Omental fat pad (tissue), 3 donors: ENCODE measurements at regions not wholly inside any gene's neighbourhood (a gene's known extent, or its start where the extent isn't known, plus 50 kb on each side); places are given as distances from the start of the nearest gene placed in this dataset.

ENCODE experiments used
- ATAC-seq: fragments of 150-250 bp; one replicate; pipeline ENCODE4 v1.9.1; 2016; ENCODE audit warnings: mild to moderate bottlenecking, moderate library complexity; ENCODE audit not compliant: low FRiP score
- DNase-seq: peaks from one replicate; pipeline ENCODE4 v3.0.0-alpha.2; 2019; ENCODE audit warnings: low spot score
- TF ChIP-seq, protein P1 (sequence below), 3 donors: fragments of 450-650 bp; IDR thresholded peaks; one replicate each; pipeline ENCODE4 v1.5.1; 2016 to 2017; ENCODE audit warnings: antibody characterized with exemption in 3 of 3, mild to moderate bottlenecking in 3 of 3, moderate library complexity in 2 of 3

DNA sequence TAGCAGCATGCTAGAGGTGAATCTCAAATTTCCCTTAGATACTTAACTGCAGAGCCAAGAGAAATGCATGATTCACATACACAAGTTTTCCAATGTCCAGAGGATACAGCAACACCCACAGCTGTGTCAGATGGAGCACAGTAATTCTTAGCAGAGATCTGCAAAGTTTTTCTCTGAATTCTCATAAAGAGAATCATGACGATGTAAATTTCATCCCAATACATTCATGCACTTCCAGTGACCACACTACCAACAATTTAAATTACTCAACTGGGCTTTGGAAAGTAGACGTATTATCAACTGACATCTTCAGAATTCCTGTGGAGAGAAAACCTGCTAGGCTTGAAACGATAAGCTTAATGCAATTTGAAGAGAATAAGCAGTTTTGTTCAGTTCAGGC, 378.8 kb upstream of the TLE4 start:
- TF ChIP-seq, protein P1, sequence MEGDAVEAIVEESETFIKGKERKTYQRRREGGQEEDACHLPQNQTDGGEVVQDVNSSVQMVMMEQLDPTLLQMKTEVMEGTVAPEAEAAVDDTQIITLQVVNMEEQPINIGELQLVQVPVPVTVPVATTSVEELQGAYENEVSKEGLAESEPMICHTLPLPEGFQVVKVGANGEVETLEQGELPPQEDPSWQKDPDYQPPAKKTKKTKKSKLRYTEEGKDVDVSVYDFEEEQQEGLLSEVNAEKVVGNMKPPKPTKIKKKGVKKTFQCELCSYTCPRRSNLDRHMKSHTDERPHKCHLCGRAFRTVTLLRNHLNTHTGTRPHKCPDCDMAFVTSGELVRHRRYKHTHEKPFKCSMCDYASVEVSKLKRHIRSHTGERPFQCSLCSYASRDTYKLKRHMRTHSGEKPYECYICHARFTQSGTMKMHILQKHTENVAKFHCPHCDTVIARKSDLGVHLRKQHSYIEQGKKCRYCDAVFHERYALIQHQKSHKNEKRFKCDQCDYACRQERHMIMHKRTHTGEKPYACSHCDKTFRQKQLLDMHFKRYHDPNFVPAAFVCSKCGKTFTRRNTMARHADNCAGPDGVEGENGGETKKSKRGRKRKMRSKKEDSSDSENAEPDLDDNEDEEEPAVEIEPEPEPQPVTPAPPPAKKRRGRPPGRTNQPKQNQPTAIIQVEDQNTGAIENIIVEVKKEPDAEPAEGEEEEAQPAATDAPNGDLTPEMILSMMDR (IDR thresholded peaks at IDR 0.05): no peak
- no peak for ATAC-seq
- DNase-seq: no peak

DNA sequence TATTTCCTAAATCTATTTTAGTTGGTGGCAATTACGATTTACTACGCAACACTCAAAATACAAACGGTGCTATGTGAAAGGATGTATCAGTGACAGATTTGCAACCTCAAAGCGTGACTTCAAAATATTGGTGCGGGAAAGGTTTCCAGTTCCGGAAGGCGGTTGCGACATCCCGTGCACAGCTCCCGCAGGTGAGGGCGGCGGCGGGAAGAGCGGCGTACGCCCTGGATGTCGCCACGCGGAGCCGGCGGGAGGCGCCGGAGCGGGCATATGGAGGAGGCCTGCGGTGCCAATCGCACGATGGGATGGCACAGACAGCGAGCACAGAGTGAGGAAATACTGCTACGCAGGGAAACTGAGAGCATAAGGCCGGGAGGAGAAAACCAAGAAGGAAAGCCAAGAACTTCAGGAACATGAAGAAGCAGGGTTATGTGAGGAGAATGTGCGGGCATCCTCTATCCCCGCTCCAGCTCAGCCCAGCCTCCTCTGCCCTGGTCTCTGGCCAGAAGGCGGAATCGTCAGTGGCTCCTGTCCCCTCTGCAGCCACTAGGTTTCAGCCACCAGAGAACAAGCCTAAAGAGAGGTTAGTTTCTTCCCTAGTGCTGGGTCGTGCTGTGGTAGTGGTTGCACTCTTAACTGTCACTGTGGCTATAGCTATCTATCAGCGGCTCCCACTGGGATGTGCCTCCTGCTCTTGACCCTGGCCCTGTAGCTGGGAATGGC, 378.1 kb upstream of the TLE4 start:
- DNase-seq: no peak
- TF ChIP-seq, protein P1 (IDR thresholded peaks at IDR 0.05): no peak
- ATAC-seq: no peak

DNA sequence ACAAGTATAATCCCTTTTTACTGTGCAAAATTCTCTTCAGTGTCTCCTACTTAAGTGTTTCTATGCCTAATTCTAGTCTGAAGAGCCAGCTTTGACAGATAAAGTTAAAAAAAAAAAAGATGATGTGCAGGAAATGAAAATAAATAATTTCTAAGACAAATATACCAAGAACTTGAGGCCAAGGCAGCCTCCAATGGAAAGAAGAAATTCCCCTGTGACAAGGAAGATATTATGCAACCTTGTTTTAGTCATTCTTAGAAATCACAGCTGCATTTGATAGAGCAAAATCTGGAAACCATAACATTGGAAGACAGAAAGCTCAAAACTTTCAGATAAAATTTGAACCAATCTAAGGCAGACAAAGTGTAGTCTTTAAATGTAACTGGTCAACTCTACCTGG, 375.9 kb upstream of the TLE4 start:
- TF ChIP-seq, protein P1 (IDR thresholded peaks at IDR 0.05): no peak
- no peak for ATAC-seq
- DNase-seq: no peak

DNA sequence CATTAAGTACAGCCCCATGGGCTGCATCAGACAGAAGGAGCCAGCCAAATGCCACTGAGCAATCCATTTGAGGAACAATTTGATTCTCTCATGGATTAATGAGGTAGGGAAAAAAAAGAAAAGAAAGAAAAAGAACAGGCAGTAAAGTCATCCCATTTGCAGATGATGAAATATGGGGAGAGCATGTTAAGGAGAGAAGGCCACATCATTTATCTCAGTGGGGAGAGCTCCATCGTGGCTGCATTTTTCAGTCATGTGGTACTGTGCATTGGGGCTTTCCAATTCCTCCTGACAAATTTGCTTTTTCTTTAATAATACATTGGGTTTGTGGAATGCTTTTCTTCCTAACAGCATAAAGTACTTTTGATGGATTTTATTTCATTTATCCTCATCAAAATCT, 375.2 kb upstream of the TLE4 start:
- no peak for ATAC-seq
- TF ChIP-seq, protein P1 (IDR thresholded peaks at IDR 0.05): no peak
- no peak for DNase-seq

DNA sequence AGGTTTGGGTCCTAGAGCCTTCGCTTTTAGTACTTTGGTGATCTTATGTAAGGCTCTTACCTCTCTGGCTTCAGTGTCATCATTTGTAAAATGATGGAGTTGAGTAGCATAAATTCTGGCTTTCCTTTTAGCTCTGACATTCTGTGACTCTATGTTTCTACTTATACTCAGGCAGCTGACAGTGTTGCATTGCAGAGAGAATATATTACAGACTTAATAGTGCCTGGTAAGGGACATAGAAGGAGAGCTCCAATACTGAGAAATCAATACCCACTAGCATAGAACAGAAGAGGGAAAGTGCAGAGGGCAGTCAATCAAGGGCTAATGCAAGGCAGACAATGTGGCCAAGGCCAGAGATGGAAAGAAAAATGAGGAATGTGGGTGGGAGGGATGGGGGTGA, 371.4 kb upstream of the TLE4 start:
- TF ChIP-seq, protein P1 (IDR thresholded peaks at IDR 0.05): no peak
- no peak for DNase-seq
- no peak for ATAC-seq

DNA sequence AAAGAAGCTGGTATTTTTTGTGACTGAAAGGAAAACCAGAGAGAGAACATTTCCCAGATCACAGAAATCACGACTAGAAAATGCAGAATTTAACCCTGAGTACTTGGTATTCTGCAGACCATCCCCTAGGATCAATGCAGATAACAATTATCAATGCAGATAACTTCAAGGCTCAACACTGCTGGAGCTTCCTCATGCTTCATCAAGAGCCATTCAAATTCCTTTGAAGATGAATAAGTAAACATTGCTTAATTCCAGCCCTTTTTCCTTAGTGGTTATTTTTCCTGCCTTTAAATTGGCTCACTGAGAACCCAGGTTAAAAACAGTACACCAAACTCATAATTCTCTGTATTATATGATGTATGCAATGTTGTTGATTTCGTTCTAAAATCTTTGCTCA, 370.1 kb upstream of the TLE4 start:
- no peak for DNase-seq
- no peak for ATAC-seq
- TF ChIP-seq, protein P1 (IDR thresholded peaks at IDR 0.05): no peak

DNA sequence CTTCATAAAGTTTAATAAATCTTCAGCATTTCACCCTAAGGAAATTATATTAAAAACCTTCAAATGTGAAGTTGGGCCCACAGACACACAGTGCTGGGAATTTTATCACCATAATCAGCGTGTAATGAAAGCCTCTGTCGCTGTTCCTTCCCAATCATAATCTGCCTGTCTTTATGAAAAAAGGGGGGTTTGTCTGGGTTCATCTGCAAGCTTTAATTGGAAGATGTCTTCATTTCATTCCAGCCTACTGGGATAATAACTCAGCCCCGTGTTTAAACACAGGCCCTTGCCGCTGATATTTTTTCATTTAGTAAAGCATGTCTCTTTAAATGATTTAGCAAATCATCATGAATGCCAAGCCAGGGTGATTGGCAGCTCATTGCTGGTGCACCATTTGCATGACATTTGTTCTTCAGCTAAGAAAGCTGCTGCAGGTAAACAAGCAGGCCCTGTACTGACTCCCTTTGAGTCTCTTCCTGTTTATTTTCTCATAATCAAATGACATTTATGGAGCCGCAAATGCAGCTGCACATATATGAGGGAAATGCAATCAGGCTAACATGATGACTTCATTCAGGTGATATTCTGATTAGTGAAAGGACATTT, 362.9 kb upstream of the TLE4 start:
- DNase-seq: no peak
- TF ChIP-seq, protein P1 (IDR thresholded peaks at IDR 0.05): no peak
- no peak for ATAC-seq
